PC-9 (cell line): ENCODE measurements at regions not wholly inside any gene's neighbourhood (a gene's known extent, or its start where the extent isn't known, plus 50 kb on each side); places are given as distances from the start of the nearest gene placed in this dataset.

ENCODE experiments used
- CTCF ChIP-seq: fragments of 200-600 bp; sonication (generic); conservative IDR thresholded peaks from 2 replicates; pipeline ENCODE4 v1.6.1; 2017; ENCODE audit warnings: mixed run types, antibody characterized with exemption, mild to moderate bottlenecking, moderate library complexity
- EZH2 ChIP-seq: fragments of 200-600 bp; sonication (generic); IDR thresholded peaks from 2 replicates; pipeline ENCODE4 v1.8.0; 2017; ENCODE audit warnings: antibody characterized with exemption, low read depth

GRCh38 chr6:71446057-71446456, 157.4 kb downstream of the OGFRL1 start:
- TF ChIP-seq CTCF, result no peak
- TF ChIP-seq EZH2, result no peak
